Endodermal cell (in vitro differentiated cells): ENCODE measurements at regions not wholly inside any gene's neighbourhood (a gene's known extent, or its start where the extent isn't known, plus 50 kb on each side); places are given as distances from the start of the nearest gene placed in this dataset.

Source experiments
- DNase-seq: peaks from one replicate; pipeline ENCODE4 v3.0.0-alpha.2; 2017
- H3K27ac ChIP-seq: 2 replicates; pipeline ENCODE4 v1.5.1; 2013; ENCODE audit warnings: mild to moderate bottlenecking, low read depth, low read length, moderate library complexity
- H3K27me3 ChIP-seq: 2 replicates; pipeline ENCODE4 v1.6.1; 2013; ENCODE audit warnings: mild to moderate bottlenecking, low read length, moderate library complexity; ENCODE audit not compliant: insufficient read depth, control insufficient read depth, poor library complexity, severe bottlenecking
- H3K36me3 ChIP-seq: 2 replicates; pipeline ENCODE4 v1.7.0; 2013; ENCODE audit warnings: mild to moderate bottlenecking, low read length, moderate library complexity; ENCODE audit not compliant: control insufficient read depth, insufficient read depth
- H3K4me1 ChIP-seq: one replicate; pipeline ENCODE4 v1.7.0; 2013; ENCODE audit warnings: low read length; ENCODE audit not compliant: control insufficient read depth, insufficient read depth
- H3K4me3 ChIP-seq: 2 replicates; pipeline ENCODE4 v1.5.1; 2013; ENCODE audit warnings: mild to moderate bottlenecking, low read length, moderate library complexity
- H3K9ac ChIP-seq: 2 replicates; pipeline ENCODE4 v1.6.1; 2013; ENCODE audit warnings: mild to moderate bottlenecking, low read length, moderate library complexity; ENCODE audit not compliant: poor library complexity, severe bottlenecking; ENCODE audit errors: extremely low read depth
- H3K9me3 ChIP-seq: 2 replicates; pipeline ENCODE4 v1.6.1; 2013; ENCODE audit warnings: mild to moderate bottlenecking, low read length, moderate library complexity; ENCODE audit not compliant: control insufficient read depth
- H3K27ac Mint-ChIP-seq: 2 replicates; pipeline ENCODE4 v1.8.0; 2020; ENCODE audit warnings: mixed read lengths
- H3K27me3 Mint-ChIP-seq: 2 replicates; pipeline ENCODE4 v1.8.0; 2021; ENCODE audit warnings: mild to moderate bottlenecking, mixed read lengths; ENCODE audit not compliant: insufficient read depth
- H3K36me3 Mint-ChIP-seq: 2 replicates; pipeline ENCODE4 v1.8.0; 2020; ENCODE audit warnings: low read depth, mixed read lengths
- H3K4me1 Mint-ChIP-seq: 2 replicates; pipeline ENCODE4 v1.8.0; 2020; ENCODE audit warnings: mixed read lengths
- H3K4me3 Mint-ChIP-seq: 2 replicates; pipeline ENCODE4 v1.8.0; 2020; ENCODE audit warnings: mild to moderate bottlenecking, moderate library complexity, mixed read lengths
- H3K9me3 Mint-ChIP-seq: 2 replicates; pipeline ENCODE4 v1.8.0; 2020; ENCODE audit warnings: mild to moderate bottlenecking, mixed read lengths
- WGBS, 2 experiments: methylation state at CpG; one replicate each; pipeline versions ENCODE4 v1.1.5 to v1.1.7; 2013; ENCODE audit warnings: missing lambda C conversion rate in 2 of 2, mixed read lengths in 1 of 2; ENCODE audit not compliant: insufficient coverage in 1 of 2, insufficient read length in 1 of 2; 5-methylcytosine and 5-hydroxymethylcytosine counted together
- TF ChIP-seq, protein P1 (sequence below): fragments of 200-600 bp; sonication (generic); conservative IDR thresholded peaks from 2 replicates; pipeline ENCODE4 v1.5.0; 2021; ENCODE audit warnings: antibody characterized with exemption, mild to moderate bottlenecking

DNA sequence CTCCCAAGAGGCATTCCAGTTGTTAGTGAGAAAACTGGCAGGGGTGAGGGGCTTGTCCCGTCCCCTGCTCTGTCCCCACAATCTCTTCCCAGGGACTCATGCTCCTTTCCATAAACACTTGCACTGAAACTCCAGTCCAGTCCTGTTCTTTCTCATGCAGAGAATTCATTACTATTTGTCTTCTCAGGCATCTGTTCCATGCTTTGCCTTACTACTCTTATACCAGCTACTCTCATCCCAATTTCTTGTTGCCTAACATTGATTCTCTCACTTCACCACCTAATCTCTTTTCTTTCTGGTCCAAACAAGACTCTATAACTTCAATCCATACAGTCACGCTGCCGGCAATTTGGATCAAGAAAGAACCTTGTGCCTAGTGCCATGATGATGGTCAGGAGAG lies 97.1 kb upstream of the VEGFC start:
- no peaks in the 10 kb centered on the region for H3K36me3 ChIP-seq
- H3K27ac ChIP-seq, result no peak overlapping the region
- TF ChIP-seq, protein P1, sequence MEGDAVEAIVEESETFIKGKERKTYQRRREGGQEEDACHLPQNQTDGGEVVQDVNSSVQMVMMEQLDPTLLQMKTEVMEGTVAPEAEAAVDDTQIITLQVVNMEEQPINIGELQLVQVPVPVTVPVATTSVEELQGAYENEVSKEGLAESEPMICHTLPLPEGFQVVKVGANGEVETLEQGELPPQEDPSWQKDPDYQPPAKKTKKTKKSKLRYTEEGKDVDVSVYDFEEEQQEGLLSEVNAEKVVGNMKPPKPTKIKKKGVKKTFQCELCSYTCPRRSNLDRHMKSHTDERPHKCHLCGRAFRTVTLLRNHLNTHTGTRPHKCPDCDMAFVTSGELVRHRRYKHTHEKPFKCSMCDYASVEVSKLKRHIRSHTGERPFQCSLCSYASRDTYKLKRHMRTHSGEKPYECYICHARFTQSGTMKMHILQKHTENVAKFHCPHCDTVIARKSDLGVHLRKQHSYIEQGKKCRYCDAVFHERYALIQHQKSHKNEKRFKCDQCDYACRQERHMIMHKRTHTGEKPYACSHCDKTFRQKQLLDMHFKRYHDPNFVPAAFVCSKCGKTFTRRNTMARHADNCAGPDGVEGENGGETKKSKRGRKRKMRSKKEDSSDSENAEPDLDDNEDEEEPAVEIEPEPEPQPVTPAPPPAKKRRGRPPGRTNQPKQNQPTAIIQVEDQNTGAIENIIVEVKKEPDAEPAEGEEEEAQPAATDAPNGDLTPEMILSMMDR, result no peak
- Mint-ChIP-seq H3K4me3 (no peak overlapping the region), H3K27ac (no peak overlapping the region), H3K27me3 (no peaks in the 10 kb centered on the region), H3K36me3 (no peaks in the 10 kb centered on the region), H3K9me3 (no peaks in the 10 kb centered on the region), H3K4me1 (peaks cover 2% of the 10 kb centered on the region)
- H3K9me3 ChIP-seq, result no peaks in the 10 kb centered on the region
- no peak overlapping the region for H3K9ac ChIP-seq
- H3K4me3 ChIP-seq, result no peak overlapping the region
- H3K27me3 ChIP-seq, result no peaks in the 10 kb centered on the region
- 92 to 100% methylated on average over 3 of the region's 3 CpGs for WGBS, 2 experiments
- no peaks in the 10 kb centered on the region for H3K4me1 ChIP-seq
- no peak for DNase-seq

DNA sequence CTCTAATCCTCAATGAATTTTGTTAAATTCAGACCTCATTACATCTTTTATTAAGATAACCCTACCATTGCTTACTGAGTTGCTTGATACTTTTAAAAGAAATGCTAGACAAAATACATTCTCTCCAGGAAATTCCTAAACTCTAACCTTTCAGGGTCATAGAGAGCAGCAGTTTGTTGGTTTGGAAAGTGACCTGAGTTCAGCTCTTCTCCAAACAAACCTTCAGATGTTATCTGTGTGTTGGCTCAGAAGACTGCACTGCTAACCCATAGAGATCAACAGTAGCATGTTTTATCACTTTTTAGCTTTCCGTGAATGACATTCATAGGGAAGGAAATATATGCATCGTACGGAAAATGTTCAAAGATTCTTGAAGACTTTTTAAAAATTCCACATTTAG lies 101.8 kb upstream of the VEGFC start:
- H3K4me1 Mint-ChIP-seq, result peaks cover 2% of the 10 kb centered on the region
- Histone ChIP-seq H3K4me3 (no peak overlapping the region), H3K4me1 (no peaks in the 10 kb centered on the region), H3K27ac (no peak overlapping the region), H3K36me3 (no peaks in the 10 kb centered on the region), H3K9ac (no peak overlapping the region), H3K27me3 (no peaks in the 10 kb centered on the region), H3K9me3 (no peaks in the 10 kb centered on the region)
- TF ChIP-seq, protein P1, result no peak
- no peak overlapping the region for H3K4me3 Mint-ChIP-seq
- H3K27ac Mint-ChIP-seq, result no peak overlapping the region
- H3K36me3 Mint-ChIP-seq, result no peaks in the 10 kb centered on the region
- H3K27me3 Mint-ChIP-seq, result no peaks in the 10 kb centered on the region
- no peaks in the 10 kb centered on the region for H3K9me3 Mint-ChIP-seq
- 83 to 89% methylated on average over 1 to 3 of the region's 3 CpGs for whole genome bisulfite sequencing, 2 experiments
- no peak for DNase-seq

DNA sequence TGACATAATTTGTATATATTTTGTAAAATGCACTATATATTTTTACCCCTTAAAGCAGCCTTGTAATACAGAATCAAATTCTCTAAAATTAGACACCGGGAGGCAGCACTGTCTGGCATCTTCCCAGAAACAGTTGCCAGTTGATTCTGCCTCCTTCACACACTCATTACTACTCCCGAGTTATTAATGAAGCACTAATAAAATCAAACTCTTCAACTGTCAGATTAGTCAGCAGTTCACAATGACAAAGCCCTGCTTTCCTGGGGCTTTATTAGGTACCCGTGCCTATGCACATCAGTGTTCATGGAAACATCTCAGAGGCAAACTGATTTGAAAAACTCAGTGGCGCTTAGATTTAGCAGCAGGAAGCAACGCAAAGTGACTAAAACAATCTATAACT lies 103.5 kb upstream of the VEGFC start:
- H3K9me3 Mint-ChIP-seq, result no peaks in the 10 kb centered on the region
- WGBS, 2 experiments, result 78 to 86% methylated on average over 1 to 4 of the region's 5 CpGs
- TF ChIP-seq, protein P1, result no peak

More for the DNA sequence above, 103.5 kb upstream of the VEGFC start:
- no peaks in the 10 kb centered on the region for H3K36me3 Mint-ChIP-seq
- H3K4me3 ChIP-seq, result no peak overlapping the region
- no peaks in the 10 kb centered on the region for H3K36me3 ChIP-seq
- no peak overlapping the region for H3K27ac ChIP-seq
- H3K9me3 ChIP-seq, result no peaks in the 10 kb centered on the region
- no peak overlapping the region for H3K4me3 Mint-ChIP-seq
- no peak for DNase-seq
- no peaks in the 10 kb centered on the region for H3K27me3 ChIP-seq
- H3K27ac Mint-ChIP-seq, result no peak overlapping the region
- no peaks in the 10 kb centered on the region for H3K27me3 Mint-ChIP-seq
- H3K9ac ChIP-seq, result no peak overlapping the region
- H3K4me1 ChIP-seq, result no peaks in the 10 kb centered on the region
- peaks cover 2% of the 10 kb centered on the region for H3K4me1 Mint-ChIP-seq
